CD14-positive monocyte (primary cell): ENCODE measurements at regions not wholly inside any gene's neighbourhood (a gene's known extent, or its start where the extent isn't known, plus 50 kb on each side); places are given as distances from the start of the nearest gene placed in this dataset.

ENCODE experiments used
- DNase-seq, 3 donors: peaks; one replicate each; pipeline ENCODE4 v3.0.0-alpha.2; 2011 to 2022
- H2AFZ ChIP-seq: 2 replicates; pipeline ENCODE4 v1.6.0; 2012; ENCODE audit warnings: mild to moderate bottlenecking, low read depth, low read length, inconsistent platforms; ENCODE audit not compliant: insufficient read depth, poor library complexity, severe bottlenecking
- H3K27ac ChIP-seq, 2 donors: 1 replicate in 1 of 2; 2 replicates in 1 of 2; pipeline ENCODE4 v1.5.1; 2012 to 2013; ENCODE audit warnings: low read length in 2 of 2, control low read depth in 1 of 2, inconsistent platforms in 1 of 2, low read depth in 1 of 2, mild to moderate bottlenecking in 1 of 2
- H3K27me3 ChIP-seq, 2 donors: one replicate each; pipeline versions ENCODE4 v1.6.0 to v1.6.1; 2011 to 2013; ENCODE audit warnings: low read length in 2 of 2; ENCODE audit not compliant: control insufficient read depth in 2 of 2, insufficient read depth in 2 of 2
- H3K36me3 ChIP-seq, 2 donors: replicated peaks in 1 of 2; 1 replicate in 1 of 2; 2 replicates in 1 of 2; pipeline versions ENCODE4 v1.5.1 to v1.6.1; 2012 to 2013; ENCODE audit warnings: low read length in 2 of 2, control low read depth in 1 of 2, inconsistent platforms in 1 of 2, mild to moderate bottlenecking in 1 of 2; ENCODE audit not compliant: insufficient read depth in 2 of 2, control insufficient read depth in 1 of 2
- H3K4me1 ChIP-seq, 2 donors: 1 replicate in 1 of 2; 2 replicates in 1 of 2; pipeline versions ENCODE4 v1.5.1 to v1.6.1; 2012 to 2013; ENCODE audit warnings: low read length in 2 of 2, control low read depth in 1 of 2, inconsistent platforms in 1 of 2, mild to moderate bottlenecking in 1 of 2, moderate library complexity in 1 of 2; ENCODE audit not compliant: insufficient read depth in 2 of 2, control insufficient read depth in 1 of 2
- H3K4me2 ChIP-seq: replicated peaks from 2 replicates; pipeline ENCODE3; 2012; ENCODE audit warnings: low read length, moderate library complexity, mild to moderate bottlenecking; ENCODE audit not compliant: poor library complexity, severe bottlenecking; ENCODE audit errors: extremely low read depth
- H3K4me3 ChIP-seq, 3 experiments: fragments of 200-600 bp in 1 of 3; sonication (generic) in 1 of 3; replicated peaks in 1 of 3; 1 replicate in 2 of 3; 2 replicates in 1 of 3; pipeline ENCODE4 v1.5.1; 2011 to 2013; ENCODE audit warnings: low read length in 3 of 3, mild to moderate bottlenecking in 3 of 3, control low read depth in 2 of 3, low read depth in 2 of 3, inconsistent platforms in 1 of 3, moderate library complexity in 1 of 3
- H3K79me2 ChIP-seq: 2 replicates; pipeline ENCODE4 v1.6.0; 2012; ENCODE audit warnings: mild to moderate bottlenecking, control low read depth, inconsistent platforms, low read length, moderate library complexity; ENCODE audit not compliant: insufficient read depth
- H3K9ac ChIP-seq: 2 replicates; pipeline ENCODE4 v1.6.0; 2017; ENCODE audit warnings: low read length, mild to moderate bottlenecking; ENCODE audit not compliant: insufficient read depth, poor library complexity, severe bottlenecking
- H3K9me3 ChIP-seq, 2 donors: replicated peaks in 1 of 2; 1 replicate in 1 of 2; 2 replicates in 1 of 2; pipeline versions ENCODE4 v1.5.1 to v1.6.1; 2012 to 2013; ENCODE audit warnings: low read length in 2 of 2, control low read depth in 1 of 2; ENCODE audit not compliant: control insufficient read depth in 1 of 2, insufficient read depth in 1 of 2
- H4K20me1 ChIP-seq: 2 replicates; pipeline ENCODE4 v1.6.0; 2012; ENCODE audit warnings: mild to moderate bottlenecking, low read length, control low read depth, moderate library complexity; ENCODE audit not compliant: insufficient read depth
- H3K27ac Mint-ChIP-seq, 7 donors: one replicate each; pipeline ENCODE4 v1.8.0; 2020; ENCODE audit warnings: mild to moderate bottlenecking in 7 of 7, mixed read lengths in 7 of 7, moderate library complexity in 6 of 7, inconsistent platforms in 2 of 7
- H3K27me3 Mint-ChIP-seq, 3 donors: one replicate each; pipeline ENCODE4 v1.8.0; 2021 to 2022; ENCODE audit warnings: low read depth in 3 of 3, mild to moderate bottlenecking in 3 of 3, mixed read lengths in 3 of 3, moderate library complexity in 3 of 3, inconsistent platforms in 1 of 3
- H3K36me3 Mint-ChIP-seq, 2 donors: one replicate each; pipeline ENCODE4 v1.8.0; 2020; ENCODE audit warnings: mixed read lengths in 2 of 2, inconsistent platforms in 1 of 2, mild to moderate bottlenecking in 1 of 2
- H3K4me1 Mint-ChIP-seq: one replicate; pipeline ENCODE4 v1.8.0; 2020; ENCODE audit warnings: mild to moderate bottlenecking, mixed read lengths
- H3K4me3 Mint-ChIP-seq, 2 donors: one replicate each; pipeline ENCODE4 v1.8.0; 2020; ENCODE audit warnings: mild to moderate bottlenecking in 2 of 2, mixed read lengths in 2 of 2, moderate library complexity in 1 of 2
- H3K9me3 Mint-ChIP-seq, 7 donors: one replicate each; pipeline ENCODE4 v1.8.0; 2020 to 2022; ENCODE audit warnings: mixed read lengths in 7 of 7, mild to moderate bottlenecking in 6 of 7, moderate library complexity in 6 of 7, inconsistent platforms in 2 of 7
- CTCF ChIP-seq: fragments of 200-600 bp; IDR thresholded peaks from one replicate; pipeline ENCODE4 v1.8.0; 2022; ENCODE audit warnings: antibody characterized with exemption, mild to moderate bottlenecking
- WGBS: methylation state at CpG from one replicate; pipeline ENCODE4 v1.1.5; 2013; ENCODE audit warnings: missing lambda C conversion rate; ENCODE audit not compliant: insufficient coverage; 5-methylcytosine and 5-hydroxymethylcytosine counted together
- intact Hi-C, 2 donors: fragments of 100-400 bp; cut with micrococcal nuclease; formaldehyde crosslinking; loops; one replicate each; pipeline versions ENCODE4 v1.15.0 to v1.15.1; 2023

GRCh38 chr6:55983861-55984260 lies 108.5 kb upstream of the BMP5 start:
- peaks cover 0 to 5% (median 2%) of the 10 kb centered on the region in 3 donors for H3K27me3 Mint-ChIP-seq
- Histone ChIP-seq H3K4me3 (no peak overlapping the region), H3K4me1 (no peaks in the 10 kb centered on the region), H3K36me3 (no peaks in the 10 kb centered on the region), H3K27ac (no peak overlapping the region), H3K27me3 (no peaks in the 10 kb centered on the region), H3K9me3 (no peaks in the 10 kb centered on the region), H3K79me2 (no peaks in the 10 kb centered on the region), H4K20me1 (no peaks in the 10 kb centered on the region), H2AFZ (no peak overlapping the region), H3K9ac (no peak overlapping the region), H3K4me2 (no peak overlapping the region)
- no peak overlapping the region for H3K27ac Mint-ChIP-seq
- WGBS: no CpG with 5 or more reads among the region's 2 CpGs
- peaks cover 2 to 9% (median 5%) of the 10 kb centered on the region in 7 donors for H3K9me3 Mint-ChIP-seq
- no peaks in the 10 kb centered on the region for H3K36me3 Mint-ChIP-seq
- H3K4me1 Mint-ChIP-seq: no peaks in the 10 kb centered on the region
- no peak overlapping the region for H3K4me3 Mint-ChIP-seq
- intact Hi-C loops: loop anchor here in 1 of 2 donors (5.0 kb wide), 1 partner anchor 308 kb away; no protein-coding TSS in a partner anchor
- TF ChIP-seq CTCF: no peak
- no peak for DNase-seq

- no peaks in the 10 kb centered on the region for H3K36me3 ChIP-seq
- intact Hi-C loops: loop anchor here (1.0 to 5.0 kb wide), 3 partner anchors 21 to 311 kb away; no protein-coding TSS in a partner anchor
- Mint-ChIP-seq H3K4me3 (no peak overlapping the region), H3K9me3 (peaks cover 2 to 9% (median 5%) of the 10 kb centered on the region in 7 donors), H3K27ac (no peak overlapping the region), H3K36me3 (no peaks in the 10 kb centered on the region), H3K4me1 (no peaks in the 10 kb centered on the region), H3K27me3 (peaks cover 0 to 5% (median 4%) of the 10 kb centered on the region in 3 donors)
- no peak overlapping the region for H2AFZ ChIP-seq
- no peaks in the 10 kb centered on the region for H4K20me1 ChIP-seq
- no peaks in the 10 kb centered on the region for H3K79me2 ChIP-seq
- no peak overlapping the region for H3K9ac ChIP-seq
- H3K27ac ChIP-seq: no peak overlapping the region
- H3K9me3 ChIP-seq: no peaks in the 10 kb centered on the region
- no peak overlapping the region for H3K4me3 ChIP-seq
- DNase-seq: no peak
- no peak overlapping the region for H3K4me2 ChIP-seq
- no peak for TF ChIP-seq CTCF
- no peaks in the 10 kb centered on the region for H3K27me3 ChIP-seq
- no peaks in the 10 kb centered on the region for H3K4me1 ChIP-seq
These were observed 106.3 kb upstream of the BMP5 start for GRCh38 chr6:55981660-55982059.
